GM21381 (cell line): ENCODE measurements at regions not wholly inside any gene's neighbourhood (a gene's known extent, or its start where the extent isn't known, plus 50 kb on each side); places are given as distances from the start of the nearest gene placed in this dataset.

Source experiments
- ATAC-seq: cut with Tn5 transposase; IDR thresholded peaks from one replicate; pipeline ENCODE4 v1.9.1; 2021; ENCODE audit warnings: mild to moderate bottlenecking, moderate library complexity; ENCODE audit not compliant: unreplicated experiment

DNA sequence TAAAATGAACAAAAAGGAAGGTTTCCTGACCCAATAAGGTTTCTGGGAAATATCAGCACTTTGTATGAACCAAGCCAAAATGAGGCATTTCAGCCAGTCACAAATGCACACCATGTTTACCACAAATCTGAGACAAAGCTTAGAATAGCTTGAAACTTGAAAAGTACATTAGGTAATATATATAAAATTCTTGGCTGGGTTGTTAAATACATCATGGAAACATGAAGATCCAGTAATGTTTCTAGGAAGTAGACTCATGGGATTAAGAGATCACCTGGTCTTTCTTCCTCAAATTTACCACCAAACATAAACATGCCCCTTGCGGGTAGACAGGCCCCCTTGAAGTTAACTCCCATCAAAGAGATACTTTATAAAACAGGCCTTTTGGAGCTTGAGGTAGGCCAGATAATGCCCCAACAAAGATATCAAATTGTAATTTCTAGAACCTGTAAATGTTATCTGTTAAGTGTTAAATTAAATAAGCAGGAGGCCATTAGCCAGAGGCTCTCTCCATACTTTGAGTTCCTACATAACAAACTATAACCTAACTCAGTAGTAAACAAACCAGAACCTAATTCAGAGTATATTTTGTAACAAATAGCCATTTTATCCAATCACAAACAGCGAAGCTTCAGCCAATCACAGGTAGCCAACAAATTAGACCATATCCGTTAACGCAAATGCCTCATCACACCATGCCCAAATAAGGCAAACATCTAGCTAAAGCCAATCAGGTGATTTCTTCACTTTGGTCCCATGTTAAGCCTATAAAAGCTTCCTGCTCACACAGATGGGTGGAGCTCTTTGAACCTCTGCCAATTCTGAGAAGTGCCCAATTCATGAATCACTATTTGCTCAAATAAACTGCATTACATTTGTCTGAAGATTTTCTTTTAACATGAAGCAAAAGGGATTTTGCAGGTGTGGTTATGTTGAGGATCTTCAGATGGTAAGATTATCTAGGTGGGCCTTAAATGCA lies 127.9 kb upstream of the TARS1 start:
- ATAC-seq, result no peak

DNA sequence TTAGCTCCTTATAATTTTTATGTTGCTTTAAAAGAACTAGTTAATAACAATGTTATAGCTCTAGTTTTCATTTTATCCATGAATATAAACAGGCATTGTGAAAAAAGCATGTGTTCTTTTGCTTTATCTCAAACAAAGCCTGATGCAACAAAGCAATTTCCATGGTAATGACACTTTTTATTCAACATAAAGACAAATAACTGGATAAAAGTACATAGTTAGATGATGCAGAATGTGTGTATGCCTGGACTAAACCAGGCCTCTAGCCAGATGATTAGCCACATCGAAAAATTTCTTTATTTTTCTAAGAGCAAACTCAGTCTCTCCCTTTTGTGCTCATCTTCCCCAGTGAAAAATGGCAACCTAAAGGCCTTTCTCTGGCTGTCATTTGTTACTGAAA lies 125.6 kb upstream of the TARS1 start:
- ATAC-seq, result no peak

DNA sequence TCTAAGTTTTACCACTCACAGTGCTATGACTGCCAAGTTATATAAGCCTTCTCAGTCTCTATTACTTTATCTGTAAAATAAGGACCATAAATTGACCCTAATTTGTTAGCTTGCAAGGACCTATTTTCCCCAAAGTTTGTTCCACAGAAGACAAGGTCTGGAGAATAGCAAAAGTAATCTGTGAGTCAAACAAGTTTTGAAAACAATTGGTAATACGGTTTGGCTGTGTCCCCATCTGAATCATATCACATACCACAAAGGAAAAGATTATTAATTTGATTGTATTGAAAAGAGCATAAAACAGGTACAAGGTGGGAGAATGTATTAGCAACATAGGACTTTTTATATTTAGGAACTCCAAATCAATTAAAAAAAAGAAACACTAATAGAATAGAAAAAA lies 124.0 kb upstream of the TARS1 start:
- ATAC-seq, result no peak

DNA sequence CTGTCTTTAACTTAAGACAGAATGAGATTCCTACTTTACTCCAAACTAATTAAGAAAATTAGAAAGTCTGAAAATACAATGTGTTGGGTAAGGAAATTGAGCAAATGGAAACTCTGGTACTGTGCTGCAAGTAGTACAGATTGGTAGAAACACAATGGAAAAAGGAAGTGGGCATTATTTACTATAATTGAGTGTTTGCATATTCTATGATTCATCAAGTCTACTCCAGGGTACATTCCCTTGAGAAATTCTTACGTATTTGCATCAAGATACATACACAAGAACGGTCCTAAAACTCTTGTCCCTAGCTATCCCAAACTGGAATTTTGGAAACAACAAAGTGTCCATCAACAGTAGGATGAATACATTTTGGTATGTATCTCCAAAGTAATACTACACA lies 123.5 kb upstream of the TARS1 start:
- no peak for ATAC-seq

DNA sequence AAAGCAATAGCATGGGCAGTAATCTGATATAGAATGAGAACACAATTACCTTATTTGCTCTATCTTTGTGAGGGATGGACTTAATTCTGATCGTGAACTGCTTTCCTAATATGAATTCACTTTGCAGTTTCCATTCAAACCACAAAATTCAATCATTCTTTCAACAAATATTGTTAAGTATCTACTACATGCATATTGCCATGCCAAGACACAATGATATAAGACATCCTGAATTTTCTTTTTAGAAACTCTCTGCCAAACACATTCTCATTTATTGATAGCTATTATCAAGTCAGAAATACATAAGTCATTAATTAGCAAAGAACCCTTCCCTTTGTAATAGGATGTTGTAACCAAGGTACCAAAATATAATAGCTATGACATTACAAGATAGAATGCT lies 121.6 kb upstream of the TARS1 start:
- no peak for ATAC-seq

DNA sequence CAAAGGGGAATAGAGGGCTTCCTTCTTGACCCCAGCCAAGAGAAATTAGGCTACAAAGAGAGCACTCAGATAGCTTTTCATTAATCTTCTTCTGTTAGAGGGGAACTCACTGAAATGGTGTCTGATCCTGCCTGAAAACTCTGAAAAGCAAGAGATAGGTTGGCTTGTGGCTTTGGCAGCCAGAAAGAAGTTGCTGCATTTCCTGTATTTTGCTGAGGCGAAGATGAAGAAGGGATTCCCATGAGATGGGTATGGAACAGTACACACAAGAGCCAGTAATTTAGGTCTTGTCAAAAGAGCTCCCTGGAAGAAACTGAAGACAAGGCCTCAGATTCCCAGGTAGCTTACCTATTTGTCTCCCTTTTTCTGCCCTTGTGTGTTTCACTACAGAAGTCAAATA lies 120.9 kb upstream of the TARS1 start:
- ATAC-seq, result no peak

DNA sequence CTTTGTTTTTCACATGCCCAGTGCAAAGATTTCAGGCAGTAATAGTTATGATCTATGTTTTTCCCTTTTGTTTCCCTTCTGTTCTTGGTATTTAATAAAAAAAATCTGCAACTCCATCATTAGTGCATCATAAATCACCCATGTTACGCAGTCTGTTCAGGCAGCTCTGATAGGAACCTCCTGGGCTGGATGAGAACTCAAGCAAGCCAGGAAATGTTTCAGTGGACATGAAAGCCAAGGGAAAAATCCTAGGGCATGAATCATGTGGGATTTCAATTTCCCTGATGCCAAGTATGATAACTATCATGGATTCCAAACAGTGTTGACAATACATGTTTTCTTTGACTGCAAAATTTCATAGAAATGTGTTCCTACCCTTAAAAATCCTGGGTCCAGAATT lies 119.7 kb upstream of the TARS1 start:
- no peak for ATAC-seq

DNA sequence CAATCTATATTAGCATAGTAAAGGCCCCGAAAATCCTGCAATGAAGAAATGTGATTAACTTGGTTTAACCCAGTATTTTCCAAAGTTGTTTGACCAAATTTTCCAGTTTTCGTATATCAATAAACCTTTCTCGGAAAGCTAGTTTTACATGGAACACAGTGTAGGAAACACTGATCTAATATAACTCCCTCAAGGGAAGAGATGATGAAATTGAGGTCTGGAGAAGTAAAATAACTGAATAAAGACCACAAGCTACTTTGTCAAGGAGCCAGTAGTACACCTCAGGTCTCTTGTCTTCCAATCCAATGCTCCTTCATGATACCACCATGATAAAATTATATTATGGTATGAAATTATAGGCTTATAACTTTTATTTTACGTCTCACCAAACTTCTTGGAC lies 118.1 kb upstream of the TARS1 start:
- no peak for ATAC-seq

DNA sequence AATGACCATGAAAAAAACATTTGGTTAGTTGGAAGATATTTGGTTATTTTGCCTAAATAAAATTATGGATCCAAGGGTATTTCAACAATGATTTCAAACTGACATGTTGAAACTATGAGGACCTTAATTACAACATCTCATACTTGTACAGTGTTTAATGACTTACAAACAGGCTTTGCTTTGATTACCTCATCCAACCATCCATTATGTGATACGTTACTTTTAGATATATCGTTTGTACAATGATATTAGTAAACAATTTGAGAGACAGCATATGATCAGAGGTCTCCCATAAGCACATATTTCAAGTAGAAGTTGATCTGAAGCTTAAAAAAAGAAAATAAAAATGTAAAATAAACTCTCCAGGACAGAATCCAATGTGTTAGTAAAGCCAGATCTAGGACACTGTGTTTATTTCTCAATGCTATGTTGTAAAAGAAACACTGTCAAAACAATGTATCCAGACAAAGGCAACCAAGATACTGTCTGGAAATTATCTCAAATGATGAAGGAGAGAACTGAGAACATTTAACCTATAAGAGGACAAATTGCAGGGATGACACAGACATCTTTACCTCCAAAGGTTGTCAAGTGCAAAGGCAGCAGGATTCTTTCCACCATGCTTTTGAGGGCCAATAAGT lies 116.0 kb upstream of the TARS1 start:
- no peak for ATAC-seq

DNA sequence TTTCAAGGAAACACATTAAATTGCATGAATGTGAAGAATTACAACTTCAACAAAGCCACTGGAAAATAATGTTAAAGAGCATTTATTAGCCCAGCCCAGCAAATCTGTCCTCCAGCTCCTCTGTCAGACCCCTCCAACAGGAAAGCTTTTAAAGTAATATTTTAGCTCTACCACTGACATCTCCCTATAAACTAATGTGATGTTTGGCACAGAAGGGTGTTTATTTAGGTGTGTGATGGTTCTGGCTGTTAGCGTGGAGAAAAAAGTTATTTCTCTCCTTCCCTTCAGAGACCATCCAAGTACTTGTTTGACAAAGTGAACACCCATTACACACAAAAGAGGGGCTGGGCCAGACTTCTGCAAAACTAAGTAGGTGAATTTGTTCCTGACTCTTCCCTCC lies 111.9 kb upstream of the TARS1 start:
- no peak for ATAC-seq

DNA sequence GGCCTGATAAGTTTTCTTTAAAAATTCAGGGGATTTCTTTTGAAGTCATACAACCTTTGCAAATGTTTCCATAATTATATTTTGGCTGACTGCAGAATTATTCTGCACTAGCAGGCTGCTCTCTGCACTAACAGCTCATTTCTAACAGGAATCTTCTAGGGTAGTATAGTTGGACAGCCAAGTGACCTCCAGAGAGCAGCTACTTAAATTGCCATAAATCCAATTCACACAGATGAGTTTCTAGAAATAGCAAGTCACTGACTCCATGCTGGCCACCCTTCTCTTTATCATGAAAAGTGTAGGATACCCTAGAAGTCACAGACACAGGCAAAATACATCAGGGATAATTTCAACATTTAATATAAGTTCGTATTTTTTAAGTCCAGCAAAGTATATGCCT lies 110.9 kb upstream of the TARS1 start:
- no peak for ATAC-seq

DNA sequence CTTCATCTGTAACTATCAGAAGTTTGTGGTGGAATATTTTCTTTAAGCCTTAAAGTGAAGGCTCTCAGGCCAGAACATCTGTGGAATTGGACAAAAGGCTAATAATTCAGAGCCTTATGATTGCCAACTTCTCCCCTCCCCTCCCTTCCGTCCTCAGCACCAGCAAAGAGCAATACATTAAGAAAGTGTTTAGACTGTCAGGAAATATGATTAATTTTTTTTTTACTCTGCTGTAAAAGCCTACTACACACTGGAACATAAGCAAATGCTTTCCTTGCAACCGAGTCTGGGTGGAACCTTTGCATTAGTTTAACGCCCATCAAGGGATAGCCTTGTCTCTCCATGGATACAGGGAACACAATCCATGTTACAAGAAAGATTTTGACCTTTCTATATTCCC lies 110.3 kb upstream of the TARS1 start:
- ATAC-seq, result no peak

DNA sequence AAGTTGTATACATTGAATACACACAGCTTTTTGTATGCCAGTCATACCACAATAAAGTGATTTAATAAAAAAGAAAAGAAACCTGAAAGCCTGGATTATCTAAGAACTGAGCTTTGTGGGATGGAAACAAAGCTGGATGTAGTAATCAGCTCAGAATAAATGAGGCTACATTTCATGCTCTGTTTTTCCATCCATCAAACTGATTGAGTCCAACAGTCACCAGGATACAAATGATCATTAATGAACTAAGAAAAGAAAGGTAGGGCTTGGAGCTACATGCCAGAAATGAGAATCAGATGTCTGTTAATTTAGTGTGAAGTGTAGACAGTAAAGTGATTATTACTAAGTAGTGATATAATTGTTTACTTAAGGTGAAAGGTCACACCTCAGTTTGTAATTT lies 109.8 kb upstream of the TARS1 start:
- ATAC-seq, result no peak

DNA sequence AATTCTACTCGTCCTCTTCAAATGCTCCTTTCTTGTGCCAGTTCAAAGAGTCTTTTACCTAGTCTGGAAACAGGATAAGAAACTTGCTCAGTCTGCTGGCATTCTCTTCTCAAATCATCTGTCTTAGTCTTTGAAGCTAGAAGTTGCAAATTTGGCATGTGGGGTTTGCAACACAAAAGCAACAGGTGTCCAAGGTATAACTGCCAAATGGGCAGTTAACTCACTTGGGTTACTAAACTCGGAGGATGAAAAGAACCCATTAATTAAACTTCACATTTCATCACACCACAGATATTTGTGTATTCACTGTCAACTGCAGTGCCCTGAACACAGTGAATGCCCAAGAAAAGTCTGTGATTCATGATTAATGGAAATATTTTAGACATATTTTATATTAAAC lies 108.0 kb upstream of the TARS1 start:
- ATAC-seq, result no peak

DNA sequence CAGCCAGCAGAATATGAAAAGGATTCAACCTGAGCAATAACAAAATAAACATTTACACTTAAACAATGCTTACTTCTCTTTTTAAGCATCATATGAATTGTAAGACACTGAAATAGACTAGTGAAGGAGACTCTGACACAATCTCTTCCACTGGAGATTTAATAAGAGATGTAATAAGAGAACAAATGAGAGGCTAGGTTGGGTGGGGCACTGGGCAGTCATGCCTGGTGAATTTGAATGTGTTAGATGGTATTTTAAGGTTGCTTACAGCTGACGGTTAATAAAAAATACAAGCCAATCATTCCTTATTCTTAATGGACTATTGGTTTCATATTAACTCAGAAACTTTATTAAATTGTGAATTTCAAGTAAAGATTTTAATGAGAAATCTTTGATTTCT lies 105.9 kb upstream of the TARS1 start:
- ATAC-seq, result no peak

DNA sequence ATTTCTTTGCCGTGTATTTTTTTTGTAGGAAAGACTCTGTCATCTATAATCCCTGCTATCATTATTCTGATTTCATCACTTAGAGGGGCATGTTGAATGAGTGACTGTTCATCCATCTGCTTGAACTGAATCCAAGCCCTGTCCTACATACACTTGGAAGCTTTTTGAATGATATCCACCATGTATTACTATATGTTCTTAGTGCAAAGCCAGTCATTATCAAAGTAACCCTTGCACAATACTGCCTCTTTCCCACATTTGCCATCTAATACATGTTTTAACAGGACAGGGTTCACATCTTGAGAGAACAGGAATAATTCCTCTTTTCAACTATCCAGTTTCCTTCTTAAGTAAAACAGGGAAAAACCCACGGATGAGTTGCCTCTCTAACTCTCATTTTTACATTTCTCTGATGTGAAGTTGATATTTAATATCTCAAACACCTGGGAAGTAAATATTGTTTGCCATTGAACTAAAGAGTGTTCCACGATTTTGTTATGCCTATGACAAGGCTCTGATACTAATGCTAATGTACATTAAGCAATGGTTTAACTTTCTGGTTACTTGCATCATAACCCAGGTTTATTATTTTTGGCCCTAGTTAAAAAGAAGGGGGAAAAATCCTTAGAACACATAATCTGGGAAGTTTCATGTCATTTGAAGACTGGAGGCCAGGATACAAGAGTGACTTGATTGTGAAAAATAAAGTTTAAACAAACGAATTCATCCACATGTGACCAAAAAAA lies 103.7 kb upstream of the TARS1 start:
- ATAC-seq, result no peak

DNA sequence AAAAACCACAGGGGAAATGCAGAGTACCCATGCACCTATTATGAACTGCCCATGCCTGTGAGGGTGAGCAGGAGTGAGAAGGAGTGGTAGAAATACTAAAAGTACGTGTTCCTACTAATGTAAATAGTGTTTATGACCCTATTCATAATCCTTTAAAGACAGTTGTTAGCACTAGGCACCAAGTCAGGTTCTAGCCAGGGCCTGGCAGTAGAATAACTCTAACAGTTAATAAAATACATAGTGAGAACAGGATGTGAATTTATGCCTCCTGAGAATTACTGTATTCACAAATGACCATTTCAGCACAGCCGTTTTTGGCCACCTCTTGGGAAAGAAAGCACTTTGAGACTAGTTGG lies 103.2 kb upstream of the TARS1 start:
- ATAC-seq, result no peak

DNA sequence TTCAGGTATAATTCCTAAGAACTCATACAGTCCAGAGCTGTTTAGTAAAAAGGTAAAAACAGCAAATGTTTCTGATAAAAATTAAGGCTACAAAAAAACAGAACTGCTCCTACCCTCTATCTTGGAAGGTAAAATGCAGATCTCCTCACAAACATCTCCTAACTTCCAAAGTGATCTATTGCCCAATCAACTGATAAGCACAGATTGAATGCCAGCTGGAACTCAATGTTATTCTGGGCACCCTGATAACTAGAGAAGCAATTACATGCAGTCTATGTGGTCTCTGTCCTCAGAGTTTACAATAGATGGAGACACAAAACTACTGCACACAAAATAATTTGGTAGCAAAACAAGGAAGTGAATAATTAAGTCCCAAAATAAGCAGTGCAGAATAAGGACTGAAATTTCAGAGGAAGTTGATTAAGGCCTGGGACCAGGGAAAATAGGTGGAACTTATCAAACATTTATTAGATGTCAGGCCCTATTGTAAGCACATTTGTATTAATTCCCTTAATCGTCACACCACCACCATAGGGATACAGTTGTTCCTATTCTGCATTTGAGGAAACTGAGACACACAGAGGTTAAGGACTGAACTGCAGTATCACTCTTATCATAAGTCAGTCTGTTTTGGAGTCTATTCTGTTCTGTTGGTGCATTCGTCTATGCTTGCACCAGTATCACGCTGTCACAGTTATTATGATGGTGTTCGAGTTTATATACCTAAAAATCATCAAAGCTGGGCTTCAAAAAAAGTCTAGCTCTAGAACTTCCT lies 102.2 kb upstream of the TARS1 start:
- no peak for ATAC-seq

DNA sequence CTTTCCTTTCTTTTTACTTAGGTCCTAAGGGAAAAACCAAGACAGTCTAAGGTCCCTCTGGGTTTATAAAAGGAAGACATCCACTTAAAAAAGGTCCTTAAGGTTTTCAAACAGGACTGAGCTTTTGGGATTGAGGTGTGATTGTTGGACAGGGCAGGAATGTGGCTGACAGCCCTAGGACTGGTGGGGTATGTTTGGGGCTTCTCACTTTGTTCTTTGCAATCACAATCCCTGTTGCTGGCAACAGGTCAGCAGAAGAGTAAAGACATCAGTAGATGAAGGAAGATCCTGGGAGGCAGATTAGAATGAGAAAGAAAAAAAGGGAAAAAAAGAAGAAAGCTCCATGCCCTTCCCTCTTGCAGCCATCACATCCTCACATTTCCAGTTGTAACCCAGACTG lies 101.4 kb upstream of the TARS1 start:
- no peak for ATAC-seq

DNA sequence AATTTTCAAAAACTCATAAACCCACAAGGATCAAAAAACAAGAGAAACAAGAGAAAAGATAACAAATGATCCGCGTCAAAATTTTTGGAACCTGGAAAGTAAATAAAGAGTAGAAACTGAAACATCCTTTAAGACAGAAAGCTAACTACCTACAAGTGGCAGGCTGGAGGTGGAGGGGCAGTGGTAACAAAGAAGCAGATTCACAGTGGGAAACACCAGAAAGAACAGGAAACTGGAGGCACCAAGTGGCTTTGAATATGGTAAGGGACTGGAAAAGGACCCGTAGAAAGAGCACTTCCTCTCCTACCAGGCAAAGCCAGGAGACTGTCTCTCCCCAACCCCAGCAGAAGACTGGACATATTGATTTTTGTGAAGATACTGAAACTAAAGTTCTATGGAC lies 100.6 kb upstream of the TARS1 start:
- ATAC-seq, result no peak

DNA sequence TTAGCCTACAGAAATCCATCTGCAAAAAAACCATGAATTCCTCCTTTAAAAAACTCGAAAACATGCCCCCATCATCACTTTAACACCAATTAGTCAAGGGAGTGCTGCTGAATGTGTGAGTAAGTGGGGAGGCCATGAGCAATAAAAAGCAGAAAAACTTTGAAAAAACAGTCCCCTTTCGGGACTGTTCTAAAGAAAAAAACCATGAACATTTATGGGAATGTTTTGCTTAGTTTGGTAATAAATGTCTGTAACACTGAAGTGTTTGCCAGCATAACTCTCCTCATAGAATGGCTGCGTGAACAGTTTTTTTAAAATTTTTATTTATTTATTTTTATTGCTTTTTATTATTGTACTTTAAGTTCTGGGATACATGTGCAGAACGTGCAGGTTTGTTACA lies 99.4 kb upstream of the TARS1 start:
- ATAC-seq, result no peak
